ENCODE measurements at regions not wholly inside any gene's neighbourhood (a gene's known extent, or its start where the extent isn't known, plus 50 kb on each side); places are given as distances from the start of the nearest gene placed in this dataset.

DNA sequence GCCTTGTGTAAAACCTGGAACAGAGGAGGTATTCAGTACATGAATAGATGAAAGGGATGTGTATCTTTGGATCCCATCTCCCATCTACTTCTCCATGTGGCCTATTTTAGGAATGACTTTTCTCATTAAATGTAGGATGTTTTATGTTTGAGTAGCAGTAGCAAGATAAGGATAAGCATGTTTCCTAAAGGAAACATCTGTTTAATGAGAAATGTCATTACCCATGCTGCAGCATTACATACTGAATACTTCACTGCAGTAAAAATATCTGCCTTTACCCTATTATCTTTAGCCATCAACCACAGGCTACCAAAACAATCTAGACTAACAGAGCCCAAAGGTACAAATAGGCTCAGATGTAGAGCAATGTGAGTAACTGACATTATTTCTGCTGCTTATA is 419.2 kb upstream of the CYRIA start (continued):
- TF ChIP-seq, protein P1, sequence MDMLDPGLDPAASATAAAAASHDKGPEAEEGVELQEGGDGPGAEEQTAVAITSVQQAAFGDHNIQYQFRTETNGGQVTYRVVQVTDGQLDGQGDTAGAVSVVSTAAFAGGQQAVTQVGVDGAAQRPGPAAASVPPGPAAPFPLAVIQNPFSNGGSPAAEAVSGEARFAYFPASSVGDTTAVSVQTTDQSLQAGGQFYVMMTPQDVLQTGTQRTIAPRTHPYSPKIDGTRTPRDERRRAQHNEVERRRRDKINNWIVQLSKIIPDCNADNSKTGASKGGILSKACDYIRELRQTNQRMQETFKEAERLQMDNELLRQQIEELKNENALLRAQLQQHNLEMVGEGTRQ (IDR thresholded peaks at IDR 0.05; ENCODE audit: borderline replicate concordance, low read depth, low read length): no peak
- no peak for TF ChIP-seq POLR2AphosphoS5 (IDR thresholded peaks at IDR 0.05; ENCODE audit: low read depth, low read length)
- TF ChIP-seq FOSL2 (IDR thresholded peaks at IDR 0.05; ENCODE audit: borderline replicate concordance, low read depth): no peak
- no peak for TF ChIP-seq ELF1 (IDR thresholded peaks at IDR 0.05)
- no peak for TF ChIP-seq REST (IDR thresholded peaks at IDR 0.05; ENCODE audit: low read depth, low read length)
- TF ChIP-seq, protein P2, sequence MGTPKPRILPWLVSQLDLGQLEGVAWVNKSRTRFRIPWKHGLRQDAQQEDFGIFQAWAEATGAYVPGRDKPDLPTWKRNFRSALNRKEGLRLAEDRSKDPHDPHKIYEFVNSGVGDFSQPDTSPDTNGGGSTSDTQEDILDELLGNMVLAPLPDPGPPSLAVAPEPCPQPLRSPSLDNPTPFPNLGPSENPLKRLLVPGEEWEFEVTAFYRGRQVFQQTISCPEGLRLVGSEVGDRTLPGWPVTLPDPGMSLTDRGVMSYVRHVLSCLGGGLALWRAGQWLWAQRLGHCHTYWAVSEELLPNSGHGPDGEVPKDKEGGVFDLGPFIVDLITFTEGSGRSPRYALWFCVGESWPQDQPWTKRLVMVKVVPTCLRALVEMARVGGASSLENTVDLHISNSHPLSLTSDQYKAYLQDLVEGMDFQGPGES (IDR thresholded peaks at IDR 0.05; ENCODE audit: low read depth, low read length): no peak
- TF ChIP-seq, protein P3, sequence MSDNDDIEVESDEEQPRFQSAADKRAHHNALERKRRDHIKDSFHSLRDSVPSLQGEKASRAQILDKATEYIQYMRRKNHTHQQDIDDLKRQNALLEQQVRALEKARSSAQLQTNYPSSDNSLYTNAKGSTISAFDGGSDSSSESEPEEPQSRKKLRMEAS (IDR thresholded peaks at IDR 0.05; ENCODE audit: low read depth): no peak
- no peak for TF ChIP-seq SMC3 (IDR thresholded peaks at IDR 0.05; ENCODE audit: low read depth, low read length)
- no peak for TF ChIP-seq JUND (IDR thresholded peaks at IDR 0.05)
- no peak for TF ChIP-seq CTCF (IDR thresholded peaks at IDR 0.05)

DNA sequence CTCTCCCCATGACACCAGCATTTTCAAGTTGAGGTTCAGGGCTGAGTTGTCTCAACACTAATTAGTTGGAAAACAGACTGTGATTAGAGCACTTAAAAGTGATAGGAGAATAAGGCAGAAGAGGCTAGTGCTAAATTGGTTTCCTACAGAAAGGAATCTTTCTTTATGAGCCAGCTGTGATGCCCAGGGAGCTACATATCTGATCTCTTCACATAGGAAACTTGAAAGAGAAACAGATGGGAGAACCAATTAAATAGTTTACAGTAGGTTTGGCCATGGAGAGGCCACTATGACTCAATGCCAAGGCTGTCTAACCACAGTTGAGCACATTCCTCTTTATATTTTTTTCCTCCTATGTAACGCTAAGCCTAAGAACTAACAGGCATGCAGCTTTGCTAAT is 418.3 kb upstream of the CYRIA start:
- H4K20me1 ChIP-seq (ENCODE audit: insufficient read depth): no peaks in the 10 kb centered on the region
- peak; percentile 67 for TF ChIP-seq GATA2 (CRISPR knock-in tag; IDR thresholded peaks at IDR 0.05)
- peak; percentile 28; the same call in 1 of the 2 replicates for TF ChIP-seq TCF12 (IDR thresholded peaks at IDR 0.05)
- no peak for TF ChIP-seq MXI1 (IDR thresholded peaks at IDR 0.05; ENCODE audit: low read depth, low read length)
- TF ChIP-seq NFIC (IDR thresholded peaks at IDR 0.05; ENCODE audit: borderline replicate concordance): no peak
- TF ChIP-seq FOSL2 (IDR thresholded peaks at IDR 0.05; ENCODE audit: borderline replicate concordance, low read depth): no peak
- TF ChIP-seq EP300 (IDR thresholded peaks at IDR 0.05; ENCODE audit: borderline replicate concordance in 1 of 2, low read depth in 1 of 2, low read length in 1 of 2): peak in 1 of 2 experiments; percentile 93; a peak in 2 of 4 replicates
- TF ChIP-seq SMC3 (IDR thresholded peaks at IDR 0.05; ENCODE audit: low read depth, low read length): no peak
- TF ChIP-seq, protein P1 (IDR thresholded peaks at IDR 0.05; ENCODE audit: borderline replicate concordance, low read depth, low read length): 0 out of 2 replicates have a peak, but pooled peaks have one; percentile 11
- peak; percentile 62 for TF ChIP-seq CHD2 (IDR thresholded peaks at IDR 0.05; ENCODE audit: low read length, partially characterized antibody)
- TF ChIP-seq RAD21 (IDR thresholded peaks at IDR 0.05; ENCODE audit: low read length): peak; percentile 22; the same call in 1 of the 2 replicates
- peak; percentile 83; the same call in 1 of the 2 replicates for TF ChIP-seq RCOR1 (IDR thresholded peaks at IDR 0.05; ENCODE audit: low read length)
- TF ChIP-seq FOXJ3 (CRISPR knock-in tag; IDR thresholded peaks at IDR 0.05): no peak; the same call in 1 of the 2 replicates
- TF ChIP-seq MEF2A (IDR thresholded peaks at IDR 0.05; ENCODE audit: borderline replicate concordance, low read depth): no peak
- TF ChIP-seq YY1 (IDR thresholded peaks at IDR 0.05; ENCODE audit: low read depth): no peak
- TF ChIP-seq, protein P2 (IDR thresholded peaks at IDR 0.05; ENCODE audit: low read depth, low read length): no peak
- TF ChIP-seq ELF1 (IDR thresholded peaks at IDR 0.05): no peak

More for the DNA sequence above, 418.3 kb upstream of the CYRIA start:
- no peaks in the 10 kb centered on the region for H3K79me2 ChIP-seq (ENCODE audit: insufficient read depth)
- no peaks in the 10 kb centered on the region for H3F3A ChIP-seq (replicated peaks; ENCODE audit: insufficient read depth)
- peak; percentile 50 for DNase-seq
- 23% methylated on average over 1 of the region's 1 CpG for WGBS (ENCODE audit: low lambda C conversion rate)
- no peaks in the 10 kb centered on the region for H3K27me3 ChIP-seq (ENCODE audit: insufficient read depth)
- no peak overlapping the region for H2AFZ ChIP-seq (ENCODE audit: low read depth)
- no peaks in the 10 kb centered on the region for H3K36me3 ChIP-seq (replicated peaks in 1 of 2; ENCODE audit: control insufficient read depth in 1 of 2, insufficient read depth in 2 of 2, low read length in 1 of 2)
- no peaks in the 10 kb centered on the region for H3K9me2 ChIP-seq
- H3K9me3 ChIP-seq: no peaks in the 10 kb centered on the region
- peaks cover 0 to 39% of the 10 kb centered on the region in 2 experiments; a peak in 2 of 4 replicates for H3K4me1 ChIP-seq (ENCODE audit: control insufficient read depth in 1 of 2, insufficient read depth in 2 of 2, low read depth in 1 of 2, low read length in 1 of 2)
- ChIA-PET CTCF (interaction anchor here (0.8 to 3.8 kb wide), 8 partner anchors 31 to 311 kb away, joined by 3 to 25 read pairs (median 6); no protein-coding TSS in a partner anchor), POLR2A (interaction anchor here (1.1 kb wide), 1 partner anchor 309 kb away, joined by 3 read pairs; no protein-coding TSS in a partner anchor)
- no peak overlapping the region for H3K4me3 ChIP-seq (ENCODE audit: low read depth in 2 of 2, low read length in 1 of 2)
- H3K9ac ChIP-seq: no peak overlapping the region
- H3K27ac ChIP-seq (ENCODE audit: low read depth in 2 of 2, low read length in 1 of 2): peak overlapping the region in 1 of 2 experiments; percentile 98; a peak in 2 of 4 replicates
- no peak overlapping the region for H3K4me2 ChIP-seq
